SW480 (cell line): ENCODE measurements at regions not wholly inside any gene's neighbourhood (a gene's known extent, or its start where the extent isn't known, plus 50 kb on each side); places are given as distances from the start of the nearest gene placed in this dataset.

Experiments used
- DNase-seq: peaks from one replicate; pipeline ENCODE4 v3.0.0-alpha.2; 2016; ENCODE audit warnings: low spot score

- no peak for DNase-seq
These were observed 51.9 kb upstream of the CDIN1 start for GRCh38 chr15:36527235-36528162.

GRCh38 chr15:36529296-36530011 lies 50.0 kb upstream of the CDIN1 start:
- DNase-seq, result no peak
